ENCODE measurements at regions not wholly inside any gene's neighbourhood (a gene's known extent, or its start where the extent isn't known, plus 50 kb on each side); places are given as distances from the start of the nearest gene placed in this dataset.

DNA sequence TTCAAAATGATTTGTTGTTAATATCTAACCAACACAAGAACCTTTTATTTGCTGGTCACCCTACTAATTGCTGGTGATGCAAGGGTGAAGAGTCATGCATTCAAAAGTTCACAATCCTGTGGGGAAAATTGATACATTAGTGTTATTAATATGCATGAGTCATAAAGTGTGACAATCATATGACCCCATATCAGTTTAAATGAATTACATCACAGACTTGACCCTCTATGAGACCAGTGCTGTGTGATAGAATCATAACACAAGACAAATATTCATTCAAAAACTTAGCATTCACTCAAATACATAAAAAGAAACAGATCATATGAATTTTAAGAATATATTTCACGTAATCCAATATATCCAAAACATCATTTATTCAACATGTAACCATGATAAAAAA is 304.6 kb upstream of the CDH12 start:
- Histone ChIP-seq H3K27me3 (replicated peaks; ENCODE audit: control insufficient read depth, insufficient read depth, low read length) (no peaks in the 10 kb centered on the region), H3K36me3 (ENCODE audit: control insufficient read depth, insufficient read depth, low read length) (no peaks in the 10 kb centered on the region), H3K4me1 (no peaks in the 10 kb centered on the region), H3K9me3 (no peaks in the 10 kb centered on the region), H3K4me3 (ENCODE audit: low read depth, low read length) (no peak overlapping the region)
- no peaks in the 10 kb centered on the region for H3K27me3 Mint-ChIP-seq (ENCODE audit: insufficient read depth, unreplicated experiment)
- intact Hi-C loops (cut with micrococcal nuclease; ENCODE audit: unreplicated experiment), result no loop called here
- ChIA-PET POLR2A (no interaction called here), CTCF (no interaction called here)
- no TSS peak for BruUV-seq (replicated peaks)
- no peak overlapping the region for H3K4me3 Mint-ChIP-seq (ENCODE audit: unreplicated experiment)
- DNase-seq, result no peak
- no peak overlapping the region for H3K27ac Mint-ChIP-seq (ENCODE audit: unreplicated experiment)
- H3K4me1 Mint-ChIP-seq (ENCODE audit: low read depth, unreplicated experiment), result no peaks in the 10 kb centered on the region
- TF ChIP-seq, protein P1, sequence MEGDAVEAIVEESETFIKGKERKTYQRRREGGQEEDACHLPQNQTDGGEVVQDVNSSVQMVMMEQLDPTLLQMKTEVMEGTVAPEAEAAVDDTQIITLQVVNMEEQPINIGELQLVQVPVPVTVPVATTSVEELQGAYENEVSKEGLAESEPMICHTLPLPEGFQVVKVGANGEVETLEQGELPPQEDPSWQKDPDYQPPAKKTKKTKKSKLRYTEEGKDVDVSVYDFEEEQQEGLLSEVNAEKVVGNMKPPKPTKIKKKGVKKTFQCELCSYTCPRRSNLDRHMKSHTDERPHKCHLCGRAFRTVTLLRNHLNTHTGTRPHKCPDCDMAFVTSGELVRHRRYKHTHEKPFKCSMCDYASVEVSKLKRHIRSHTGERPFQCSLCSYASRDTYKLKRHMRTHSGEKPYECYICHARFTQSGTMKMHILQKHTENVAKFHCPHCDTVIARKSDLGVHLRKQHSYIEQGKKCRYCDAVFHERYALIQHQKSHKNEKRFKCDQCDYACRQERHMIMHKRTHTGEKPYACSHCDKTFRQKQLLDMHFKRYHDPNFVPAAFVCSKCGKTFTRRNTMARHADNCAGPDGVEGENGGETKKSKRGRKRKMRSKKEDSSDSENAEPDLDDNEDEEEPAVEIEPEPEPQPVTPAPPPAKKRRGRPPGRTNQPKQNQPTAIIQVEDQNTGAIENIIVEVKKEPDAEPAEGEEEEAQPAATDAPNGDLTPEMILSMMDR (IDR thresholded peaks at IDR 0.05; ENCODE audit: insufficient read depth in 1 of 2, low read depth in 1 of 2, low read length in 1 of 2, severe bottlenecking in 1 of 2, unreplicated experiment in 1 of 2), result no peak
- no peaks in the 10 kb centered on the region for H3K36me3 Mint-ChIP-seq (ENCODE audit: insufficient read depth, unreplicated experiment)
- H3K9me3 Mint-ChIP-seq (ENCODE audit: unreplicated experiment), result no peaks in the 10 kb centered on the region

DNA sequence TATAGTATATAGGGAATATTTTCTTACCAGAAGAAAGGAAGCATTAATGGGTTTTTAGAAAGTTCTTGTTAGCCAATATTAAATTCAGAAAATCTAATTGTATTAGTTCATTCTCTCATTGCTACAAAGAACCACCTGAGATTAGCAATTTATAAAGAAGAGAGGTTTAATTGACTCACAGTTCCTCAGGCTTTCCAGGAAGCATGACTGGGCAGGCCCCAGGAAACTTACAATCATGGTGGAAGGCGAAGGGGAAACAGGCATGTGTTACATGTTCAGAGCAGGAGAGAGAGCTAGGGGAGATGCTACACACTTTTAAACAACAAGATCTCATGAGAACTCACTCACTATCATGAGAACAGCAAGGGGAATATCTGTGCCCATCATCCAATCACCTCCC is 304.0 kb upstream of the CDH12 start:
- no peak for DNase-seq
- no peak overlapping the region for H3K27ac Mint-ChIP-seq (ENCODE audit: unreplicated experiment)
- H3K36me3 ChIP-seq (ENCODE audit: control insufficient read depth, insufficient read depth, low read length), result no peaks in the 10 kb centered on the region
- CTCF ChIA-PET, result no interaction called here
- H3K36me3 Mint-ChIP-seq (ENCODE audit: insufficient read depth, unreplicated experiment), result no peaks in the 10 kb centered on the region
- no TSS peak for BruUV-seq (replicated peaks)
- H3K9me3 Mint-ChIP-seq (ENCODE audit: unreplicated experiment), result no peaks in the 10 kb centered on the region
- no peak overlapping the region for H3K4me3 Mint-ChIP-seq (ENCODE audit: unreplicated experiment)
- no peak overlapping the region for H3K4me3 ChIP-seq (ENCODE audit: low read depth, low read length)
- TF ChIP-seq, protein P1 (IDR thresholded peaks at IDR 0.05; ENCODE audit: insufficient read depth in 1 of 2, low read depth in 1 of 2, low read length in 1 of 2, severe bottlenecking in 1 of 2, unreplicated experiment in 1 of 2), result no peak
- intact Hi-C loops (cut with micrococcal nuclease; ENCODE audit: unreplicated experiment), result no loop called here
- H3K4me1 Mint-ChIP-seq (ENCODE audit: low read depth, unreplicated experiment), result no peaks in the 10 kb centered on the region
- H3K27me3 Mint-ChIP-seq (ENCODE audit: insufficient read depth, unreplicated experiment), result no peaks in the 10 kb centered on the region
- no peaks in the 10 kb centered on the region for H3K27me3 ChIP-seq (replicated peaks; ENCODE audit: control insufficient read depth, insufficient read depth, low read length)
- POLR2A ChIA-PET, result no interaction called here
- H3K9me3 ChIP-seq, result no peaks in the 10 kb centered on the region
- H3K4me1 ChIP-seq, result no peaks in the 10 kb centered on the region

DNA sequence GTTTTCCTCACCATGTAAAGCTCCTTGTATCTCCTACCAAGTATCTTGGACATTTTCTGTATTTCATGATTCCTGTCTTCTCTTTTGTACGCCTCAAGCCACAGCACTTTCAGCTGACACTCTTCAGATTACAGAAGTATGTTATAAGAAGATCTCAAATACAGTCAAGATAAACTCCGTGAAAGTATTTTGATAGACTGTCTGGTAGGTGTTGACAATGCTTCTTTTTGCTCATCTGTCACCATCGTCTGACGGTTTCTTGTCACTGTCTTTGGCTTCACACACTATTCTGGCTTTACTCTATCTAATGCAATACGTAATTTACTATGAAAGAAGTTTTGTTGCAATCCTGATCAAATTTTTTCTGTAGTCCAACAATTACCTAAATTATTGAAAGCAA is 294.5 kb upstream of the CDH12 start:
- Mint-ChIP-seq H3K36me3 (ENCODE audit: insufficient read depth, unreplicated experiment) (no peaks in the 10 kb centered on the region), H3K4me1 (ENCODE audit: low read depth, unreplicated experiment) (no peaks in the 10 kb centered on the region), H3K9me3 (ENCODE audit: unreplicated experiment) (no peaks in the 10 kb centered on the region), H3K4me3 (ENCODE audit: unreplicated experiment) (no peak overlapping the region), H3K27ac (ENCODE audit: unreplicated experiment) (no peak overlapping the region), H3K27me3 (ENCODE audit: insufficient read depth, unreplicated experiment) (peaks cover 7% of the 10 kb centered on the region)
- POLR2A ChIA-PET, result no interaction called here
- H3K36me3 ChIP-seq (ENCODE audit: control insufficient read depth, insufficient read depth, low read length), result no peaks in the 10 kb centered on the region
- CTCF ChIA-PET, result no interaction called here
- DNase-seq, result no peak
- intact Hi-C loops (cut with micrococcal nuclease; ENCODE audit: unreplicated experiment), result no loop called here
- BruUV-seq (replicated peaks), result no TSS peak
- no peak overlapping the region for H3K4me3 ChIP-seq (ENCODE audit: low read depth, low read length)
- no peaks in the 10 kb centered on the region for H3K9me3 ChIP-seq
- no peaks in the 10 kb centered on the region for H3K4me1 ChIP-seq
- TF ChIP-seq, protein P1 (IDR thresholded peaks at IDR 0.05; ENCODE audit: insufficient read depth in 1 of 2, low read depth in 1 of 2, low read length in 1 of 2, severe bottlenecking in 1 of 2, unreplicated experiment in 1 of 2), result no peak
- no peaks in the 10 kb centered on the region for H3K27me3 ChIP-seq (replicated peaks; ENCODE audit: control insufficient read depth, insufficient read depth, low read length)

Measured in Caco-2 (cell line).